H4 (cell line): ENCODE measurements at regions not wholly inside any gene's neighbourhood (a gene's known extent, or its start where the extent isn't known, plus 50 kb on each side); places are given as distances from the start of the nearest gene placed in this dataset.
A peak's percentile ranks its signal among the peaks of the same experiment; 100 is the strongest.

Experiments used
- DNase-seq: peaks from one replicate; pipeline ENCODE4 v3.0.0-alpha.2; 2015; ENCODE audit warnings: low spot score

DNA sequence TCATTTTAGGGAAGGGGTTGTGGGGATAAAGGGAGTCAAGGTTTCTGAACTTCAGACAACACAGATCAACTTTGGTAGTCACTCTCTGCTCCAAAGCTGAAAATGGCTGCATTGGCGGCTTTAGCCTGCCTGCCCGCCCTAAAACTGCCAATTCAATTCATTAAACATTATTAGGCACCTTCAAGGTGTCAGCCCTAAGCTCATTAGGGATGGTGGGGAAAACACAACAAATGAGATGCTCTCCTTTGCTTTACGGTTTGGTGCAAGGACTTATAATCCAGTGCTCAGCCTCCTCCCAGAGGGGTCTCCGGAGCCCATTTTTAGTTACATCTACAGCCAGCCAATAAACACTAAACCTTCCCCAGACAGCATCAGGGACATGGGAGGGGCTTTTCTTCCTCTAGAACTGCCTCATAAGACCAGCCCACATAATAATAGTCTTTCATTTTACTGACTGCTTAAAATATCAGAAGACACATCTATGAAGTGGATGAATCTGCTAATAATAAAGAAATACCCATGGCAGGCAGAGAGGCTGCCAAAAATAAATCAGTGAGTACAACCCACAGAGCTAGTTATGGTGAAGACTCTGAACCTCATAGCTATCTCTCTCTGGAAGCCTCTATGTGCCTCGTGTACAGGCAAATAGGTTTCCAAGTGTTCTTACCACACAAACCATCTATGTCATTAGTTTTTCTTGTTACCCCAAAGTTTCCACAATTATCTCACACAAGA lies 102.8 kb upstream of the NCAM1 start:
- no peak for DNase-seq

DNA sequence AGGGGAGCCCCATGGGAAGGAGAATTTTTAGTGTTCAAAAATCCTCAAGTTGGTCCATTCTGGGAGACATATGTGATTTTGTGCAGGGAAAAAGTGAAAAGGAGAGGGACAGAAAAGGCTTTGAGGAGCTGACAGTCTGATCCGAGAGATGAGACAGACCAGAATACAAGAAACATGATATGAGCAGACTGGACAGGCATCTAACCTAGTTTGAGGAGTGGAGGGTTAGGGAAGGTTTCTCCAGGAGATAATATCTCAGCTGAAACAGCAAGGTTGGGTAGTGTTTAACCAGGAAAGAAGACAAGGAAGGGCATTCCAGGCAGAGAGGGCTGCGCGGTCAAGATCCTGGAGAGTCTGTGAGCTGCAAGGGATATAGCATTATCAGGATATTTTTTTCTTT lies 101.4 kb upstream of the NCAM1 start:
- DNase-seq = no peak

DNA sequence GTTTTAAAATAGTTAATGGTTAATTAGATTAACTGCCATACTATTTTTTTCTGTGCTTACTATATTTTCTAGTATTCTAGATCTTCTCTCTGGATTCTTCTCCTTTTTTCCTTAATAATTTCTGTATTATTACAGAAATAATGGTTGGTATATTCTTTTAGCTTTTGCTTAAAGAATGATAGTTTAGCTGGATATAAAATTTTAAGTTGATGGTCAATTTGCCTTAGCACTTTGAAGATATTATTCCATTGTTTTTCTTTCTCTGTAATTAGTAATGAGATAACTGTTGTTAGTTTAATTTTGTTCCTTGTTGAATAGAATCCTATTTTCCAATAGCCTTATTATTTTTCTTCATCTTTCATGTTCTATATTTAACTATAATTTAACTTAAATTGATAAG lies 99.9 kb upstream of the NCAM1 start:
- no peak for DNase-seq

DNA sequence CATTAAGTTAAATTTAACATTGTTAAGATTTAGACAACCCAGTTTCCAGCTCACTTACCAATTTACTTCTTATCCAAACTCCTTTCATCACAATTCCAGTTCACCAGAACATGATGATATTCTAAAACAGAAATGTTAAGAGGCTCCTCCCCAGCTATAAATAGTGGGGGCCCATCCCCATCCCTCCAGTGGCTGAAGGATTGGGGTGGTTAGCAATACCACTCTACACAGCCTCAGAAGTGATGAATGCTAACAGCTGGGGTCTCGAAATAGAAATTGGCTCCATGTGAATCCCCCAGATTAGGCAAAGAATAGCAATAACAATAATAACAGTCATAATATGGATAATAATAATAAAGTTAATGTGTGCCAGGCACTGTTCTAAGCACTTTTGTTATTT lies 97.9 kb upstream of the NCAM1 start:
- no peak for DNase-seq

DNA sequence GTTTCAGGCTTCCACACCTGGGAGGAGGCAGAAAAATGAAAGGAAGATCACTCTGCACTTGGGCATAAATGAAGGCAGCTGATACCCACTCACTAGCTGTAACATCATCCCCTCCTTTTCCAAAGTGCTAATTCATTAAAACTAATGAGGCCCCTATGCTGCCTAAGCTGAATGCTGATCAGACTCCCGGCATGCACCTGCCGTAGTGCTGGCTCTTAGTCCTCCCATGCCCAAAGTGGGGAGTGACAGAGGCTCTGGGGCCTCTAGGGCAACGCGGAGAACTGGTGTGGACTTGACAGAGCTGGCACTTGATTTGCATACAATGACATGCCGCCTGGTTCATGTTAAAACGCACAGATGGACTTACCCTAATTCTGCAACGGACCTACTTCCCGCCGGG lies 96.5 kb upstream of the NCAM1 start:
- no peak for DNase-seq

DNA sequence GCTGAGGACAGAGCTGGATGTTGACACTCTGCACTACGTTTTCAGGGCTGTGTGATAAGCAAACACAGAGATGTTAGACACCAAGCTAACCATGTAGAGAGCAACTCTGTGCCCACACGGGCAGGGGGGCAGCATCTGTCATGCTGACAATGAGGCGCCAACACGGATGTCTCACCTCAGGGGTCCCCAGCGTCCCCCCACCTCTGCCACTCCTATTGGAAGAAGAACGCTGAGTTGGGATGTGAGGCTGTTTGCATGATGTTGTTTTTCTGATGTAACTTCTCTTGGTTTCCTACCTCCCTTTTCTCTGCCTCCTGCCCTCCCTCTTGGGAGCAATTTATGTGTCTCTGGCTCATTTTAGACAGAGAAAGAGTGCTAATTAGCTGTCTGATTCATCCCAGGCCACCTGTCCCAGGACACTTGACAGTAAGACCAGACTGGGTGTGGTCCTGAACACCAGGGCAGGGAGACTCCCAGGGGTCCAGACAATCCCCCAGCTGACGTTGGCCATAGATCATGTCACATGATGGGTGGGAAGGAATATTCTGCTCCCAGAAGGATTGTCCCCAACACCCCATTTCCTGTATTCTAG lies 89.2 kb upstream of the NCAM1 start:
- no peak for DNase-seq

DNA sequence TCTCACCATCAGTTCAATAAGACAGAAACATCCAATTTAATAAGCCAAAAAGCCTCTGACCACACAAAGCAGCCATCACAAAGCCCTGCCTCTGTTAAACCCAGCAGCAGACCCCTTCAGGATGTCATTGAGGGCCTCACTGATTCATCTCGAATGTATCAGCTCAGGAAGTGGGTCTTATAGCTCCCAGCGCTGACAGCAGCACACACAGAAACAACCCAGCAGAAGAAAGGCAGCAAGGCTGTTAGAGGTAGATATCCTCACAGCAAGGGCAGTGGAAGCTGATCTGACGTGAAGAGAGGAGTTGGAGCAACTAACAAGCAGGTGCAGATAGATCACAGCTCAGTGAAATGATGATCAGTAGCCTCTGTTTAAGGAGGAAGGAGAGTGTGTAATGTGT lies 86.2 kb upstream of the NCAM1 start:
- no peak for DNase-seq

DNA sequence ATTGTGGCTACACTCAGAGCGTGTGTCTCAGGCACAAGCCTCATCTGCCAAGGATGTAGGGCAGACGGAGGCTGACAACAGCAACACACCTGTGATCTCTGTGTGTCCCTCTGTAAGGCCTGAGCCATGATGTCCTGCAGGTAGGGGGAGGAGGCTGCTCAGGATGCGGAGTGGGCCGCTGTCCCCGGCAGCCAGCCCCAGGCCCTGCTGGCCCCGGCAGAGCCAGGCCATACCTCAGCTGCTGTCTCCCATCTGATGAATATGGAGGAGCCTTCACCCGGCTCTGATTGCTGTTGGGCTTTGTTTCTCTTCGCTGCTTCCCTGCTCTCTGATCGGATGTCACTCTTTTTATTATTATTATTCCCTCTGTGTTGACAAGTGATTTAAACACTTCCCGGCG lies 83.6 kb upstream of the NCAM1 start:
- DNase-seq = no peak

DNA sequence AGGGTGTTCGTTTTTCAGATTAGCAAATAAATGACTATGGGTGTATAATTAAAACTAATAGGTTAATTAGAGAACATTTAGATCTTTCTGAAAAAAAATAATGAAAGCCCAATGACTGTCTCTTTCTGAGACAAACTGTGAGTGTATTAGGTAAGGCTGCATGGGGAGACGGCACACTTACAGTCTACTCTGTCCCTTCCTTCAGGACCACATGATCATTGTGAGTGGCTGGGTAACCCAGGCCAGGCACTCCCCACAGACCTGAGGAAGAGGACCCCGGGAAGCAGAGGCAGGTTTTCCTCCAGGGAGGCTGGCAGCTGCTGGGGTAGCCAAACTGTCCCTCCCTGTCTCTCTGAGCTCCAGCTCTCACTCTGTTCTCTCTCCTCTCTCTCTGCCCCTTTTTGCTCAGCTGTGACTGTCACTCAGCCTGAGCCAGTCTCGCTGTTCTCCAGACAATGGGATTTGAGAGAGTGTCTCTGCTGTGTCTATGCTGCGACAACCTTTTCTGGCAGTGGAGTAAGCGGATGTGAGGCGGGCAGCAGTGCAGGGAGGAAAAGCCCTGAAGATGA lies 83.1 kb upstream of the NCAM1 start:
- no peak for DNase-seq

DNA sequence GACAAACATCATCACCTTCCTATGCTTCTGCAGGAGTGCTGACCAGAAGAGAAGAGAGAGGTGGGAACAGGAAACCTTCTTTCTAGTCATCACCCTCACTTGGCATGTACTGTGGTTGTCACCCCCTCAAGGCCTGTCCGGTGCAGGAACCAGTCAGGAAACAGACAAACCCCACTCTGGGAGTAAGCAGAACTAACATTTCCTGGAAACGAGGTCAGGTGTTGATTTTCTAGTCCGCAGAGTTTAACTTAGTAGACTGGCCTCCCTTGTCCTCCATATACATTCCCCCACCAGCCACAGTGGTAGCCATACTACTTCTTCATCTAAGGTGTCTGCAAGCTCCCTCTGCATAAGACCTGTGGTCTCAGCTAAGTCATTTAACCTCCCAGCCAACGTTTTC lies 80.7 kb upstream of the NCAM1 start:
- DNase-seq = no peak

DNA sequence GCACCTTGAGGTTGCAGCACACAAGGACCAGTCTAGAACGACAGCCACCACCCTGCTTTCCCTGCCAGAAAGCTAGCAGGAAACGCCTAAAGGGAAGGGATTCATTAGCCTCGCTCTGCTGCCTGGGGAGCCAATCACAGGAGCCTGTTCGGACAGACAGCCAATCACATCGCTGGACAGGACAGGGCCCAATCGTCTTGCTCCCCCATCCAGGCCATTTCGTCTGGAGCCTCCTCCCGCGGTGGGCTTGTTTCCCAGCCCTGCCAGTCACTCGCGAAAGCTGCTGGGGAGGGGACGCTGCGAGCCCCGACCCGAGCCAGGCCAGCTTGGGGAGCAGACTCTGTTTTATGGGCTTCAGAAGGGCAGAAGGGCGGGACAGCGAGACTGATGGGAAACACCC lies 79.8 kb upstream of the NCAM1 start:
- peak; percentile 85 for DNase-seq

DNA sequence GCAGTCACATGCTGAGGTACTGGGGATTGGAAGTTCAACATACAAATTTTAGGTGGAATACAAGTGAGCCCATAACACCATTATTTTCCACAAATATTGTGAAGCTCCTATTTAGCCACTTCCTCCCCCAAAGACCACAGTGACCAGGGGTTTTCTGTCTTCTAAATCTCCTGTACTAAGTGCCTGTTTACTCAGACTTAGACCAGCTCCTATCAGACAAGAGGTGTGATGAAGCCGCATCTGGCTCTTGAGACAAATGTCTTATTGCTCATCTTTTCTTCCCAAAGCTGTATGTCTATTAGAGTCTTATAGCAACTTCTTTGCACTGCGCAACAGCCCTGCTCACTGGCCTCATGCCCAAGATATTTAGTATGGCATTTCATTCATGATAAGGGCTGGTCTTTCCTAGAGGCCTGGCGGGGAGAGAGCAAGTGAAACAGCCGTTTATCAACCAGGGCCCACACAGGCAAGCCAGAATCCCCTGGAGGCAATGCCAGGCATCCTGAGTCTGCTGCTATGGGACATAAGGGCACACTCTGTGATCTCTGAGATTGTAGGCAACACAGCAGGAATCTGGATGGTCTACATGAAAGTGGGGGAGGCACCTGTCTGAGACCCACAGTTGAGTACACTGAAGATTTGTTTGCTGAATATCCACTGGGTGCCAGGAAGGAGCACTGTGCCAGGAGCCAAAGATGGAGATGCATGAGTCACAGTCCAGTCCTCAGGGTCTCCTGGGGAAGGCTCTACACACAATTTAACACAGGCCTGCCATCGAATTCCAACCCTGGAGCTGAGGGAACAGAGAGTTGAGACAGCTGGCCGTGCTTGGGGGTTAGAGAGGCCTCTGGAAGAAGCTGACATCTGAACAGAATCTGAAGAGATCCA lies 78.5 kb upstream of the NCAM1 start:
- DNase-seq = no peak

DNA sequence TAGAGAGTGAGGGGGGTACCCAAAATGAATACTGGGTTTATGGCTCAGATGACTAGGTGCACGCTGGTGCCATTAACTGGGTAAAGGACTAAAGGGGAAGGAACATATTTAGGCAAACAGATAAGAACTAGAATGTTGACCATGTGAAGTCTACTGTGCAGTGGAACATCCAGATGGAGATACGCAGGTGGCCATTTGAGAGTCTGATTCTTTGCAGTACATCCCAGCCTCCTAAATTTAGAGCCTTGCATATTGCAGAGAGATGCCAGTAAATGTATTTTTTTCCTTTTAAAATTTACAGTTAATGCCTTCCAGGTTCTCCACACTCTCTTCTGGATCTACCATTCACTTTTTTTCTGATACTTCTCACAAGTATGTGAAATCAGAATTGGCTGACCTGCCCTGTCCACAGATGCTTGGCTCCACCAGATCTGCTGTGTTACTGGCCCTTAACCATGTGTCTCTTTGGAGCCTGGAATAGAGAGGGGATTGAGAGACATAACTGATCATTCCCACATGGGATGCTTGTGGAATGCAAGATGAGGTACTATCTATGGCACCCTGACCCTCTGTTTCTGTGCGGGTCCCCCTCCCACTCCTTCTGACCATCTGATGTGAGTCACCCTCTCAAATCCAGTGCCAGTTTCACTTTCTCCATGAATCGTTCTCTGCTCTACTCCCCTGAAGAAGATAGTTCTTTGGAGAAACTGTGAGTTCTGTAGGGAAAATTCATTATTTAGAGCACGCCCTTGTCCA lies 77.0 kb upstream of the NCAM1 start:
- peak; percentile 20 for DNase-seq

DNA sequence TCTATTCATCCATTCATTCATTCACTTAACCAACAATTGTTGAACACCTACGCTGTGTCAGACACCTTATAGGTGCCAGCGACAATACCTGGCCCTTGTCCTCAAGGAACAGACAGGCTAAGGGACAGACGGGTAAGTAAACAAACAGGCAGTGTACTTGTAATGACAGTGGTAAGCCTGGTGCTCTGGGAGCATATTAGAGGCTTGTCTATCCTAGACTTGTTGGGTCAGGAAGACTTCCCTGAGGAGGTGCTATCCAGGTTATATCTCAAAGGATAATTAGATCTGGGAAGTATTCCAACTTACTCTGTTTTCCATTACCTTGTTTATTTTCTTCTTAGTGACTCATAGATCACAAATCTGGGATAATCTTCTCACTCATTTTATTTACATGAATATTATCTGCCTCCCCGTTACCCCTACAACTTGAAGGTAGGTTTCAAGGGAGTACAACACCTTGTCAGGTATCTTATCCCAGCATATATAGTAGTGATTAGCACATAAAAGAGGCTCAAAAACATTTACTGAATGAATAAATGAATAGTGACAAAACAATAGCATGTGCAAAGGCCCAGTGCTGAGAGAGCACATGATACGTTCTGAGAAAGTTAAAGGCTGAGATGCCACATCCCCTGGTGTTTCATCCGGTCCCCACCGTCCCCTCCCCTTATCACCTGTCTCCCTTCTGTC lies 75.3 kb upstream of the NCAM1 start:
- peak; percentile 54 for DNase-seq

DNA sequence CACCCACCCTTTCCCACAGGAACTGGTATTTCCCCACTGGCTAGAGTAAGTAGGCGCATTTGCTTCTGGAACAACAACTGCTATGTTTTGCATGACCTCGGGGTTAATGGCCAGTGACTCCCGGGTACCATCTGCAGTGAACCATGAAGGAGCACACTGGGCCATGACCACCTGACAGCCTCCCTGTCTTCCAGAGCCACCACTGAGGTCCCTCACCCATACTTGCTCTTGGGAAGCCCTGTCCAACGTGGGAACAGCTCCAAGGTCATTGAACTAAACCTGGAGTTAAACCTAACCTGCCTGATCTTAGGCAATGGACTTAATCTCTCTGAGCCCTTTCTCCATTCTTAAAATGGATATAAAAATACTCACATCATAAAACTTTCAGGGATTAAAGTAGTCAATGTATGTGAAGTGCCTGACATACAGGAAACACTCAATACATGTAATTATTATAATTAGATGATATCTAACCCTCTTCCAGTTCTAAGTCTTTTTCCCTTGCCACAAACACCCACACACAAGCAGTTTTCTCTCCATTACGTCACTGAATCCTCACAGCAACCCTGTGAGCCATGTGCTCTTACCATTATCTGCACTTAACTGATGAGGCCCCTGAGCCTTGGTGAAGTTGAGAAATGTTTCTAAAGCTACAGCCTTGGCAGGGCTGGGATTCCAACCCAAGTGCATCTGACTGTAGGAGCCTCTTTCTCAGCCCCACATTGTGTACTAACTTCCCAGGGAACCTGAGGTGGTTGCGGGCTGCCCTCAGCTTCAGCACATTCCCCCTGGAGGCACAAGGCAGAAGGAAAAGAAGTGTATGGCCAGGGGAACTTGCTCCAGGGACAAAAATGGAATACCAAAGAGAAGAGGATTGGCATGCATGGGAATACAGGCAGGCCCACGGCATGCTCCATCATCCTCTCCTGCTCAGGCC lies 74.5 kb upstream of the NCAM1 start:
- peak; percentile 70 for DNase-seq

DNA sequence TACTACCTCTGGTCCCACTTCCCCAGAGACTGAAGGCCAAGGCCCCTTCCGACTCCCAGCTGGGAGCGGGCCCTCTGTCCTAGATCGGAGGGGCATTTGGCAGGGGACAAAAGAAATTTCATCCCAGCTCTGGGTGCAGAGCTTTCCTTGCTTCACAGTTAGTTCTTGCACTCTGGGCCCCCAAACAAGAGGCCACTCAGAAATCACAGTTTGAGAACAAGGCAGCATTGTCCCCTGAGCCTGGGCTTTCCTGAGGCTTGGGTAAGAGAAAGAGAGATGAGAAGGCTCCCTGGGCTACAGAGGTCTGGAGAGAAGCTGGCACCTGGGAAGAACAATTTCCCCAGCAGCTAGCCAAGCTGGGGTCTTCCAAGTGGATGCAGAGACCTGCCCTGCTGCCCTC lies 71.8 kb upstream of the NCAM1 start:
- no peak for DNase-seq

DNA sequence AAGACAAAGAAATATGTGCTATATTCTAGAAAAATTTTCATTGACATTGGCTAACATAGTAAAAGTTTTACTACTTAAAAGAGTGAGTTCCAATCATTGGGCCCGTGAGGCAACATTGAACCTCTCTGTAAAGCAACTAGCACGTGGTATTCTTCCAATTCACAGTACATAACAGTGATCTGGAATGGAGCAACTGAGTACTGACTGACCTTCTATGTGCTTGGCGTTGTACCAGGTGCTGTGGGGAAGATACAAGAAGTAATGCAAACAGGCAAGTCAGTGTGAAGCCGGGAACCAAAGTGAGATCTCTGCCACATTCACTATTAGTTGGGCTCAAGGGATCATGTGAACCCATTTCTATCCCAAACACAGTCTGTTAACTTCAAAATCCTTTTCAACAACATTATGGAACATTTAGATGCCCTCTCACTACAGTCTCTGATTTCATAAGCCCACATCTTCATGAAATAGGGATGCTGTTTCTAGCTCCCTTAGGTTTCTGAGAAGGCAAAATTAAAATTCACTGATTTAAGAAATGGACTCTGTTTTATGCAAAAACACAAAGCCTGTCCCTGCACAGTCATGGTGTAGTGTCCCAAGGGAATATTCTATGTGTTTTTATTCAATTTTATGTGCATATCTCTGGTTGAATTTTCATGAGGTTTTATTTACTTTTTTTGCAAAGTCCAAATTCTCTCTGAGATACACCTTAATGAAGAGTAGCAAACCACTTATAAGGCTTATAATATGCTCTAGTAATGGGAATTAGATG lies 61.8 kb upstream of the NCAM1 start:
- DNase-seq = no peak

DNA sequence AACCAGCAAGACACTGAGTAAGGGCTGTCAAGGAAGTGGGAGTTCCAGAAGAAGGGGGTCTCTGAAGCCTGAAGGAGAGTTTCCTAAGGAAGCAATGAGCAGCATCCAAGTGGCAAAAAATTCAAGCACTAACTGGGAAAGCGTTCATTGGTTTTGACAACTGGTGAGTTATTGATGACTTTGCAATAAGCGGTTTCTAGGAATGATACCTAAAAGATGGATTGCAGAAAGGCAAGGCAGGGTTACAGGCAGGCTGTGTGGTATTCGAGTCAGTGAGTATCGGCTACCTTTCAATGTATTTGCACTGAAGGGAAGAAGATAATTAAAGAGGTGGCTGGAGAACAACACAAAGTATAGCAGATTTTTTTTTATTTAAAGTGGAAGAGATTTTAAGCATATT lies 59.3 kb upstream of the NCAM1 start:
- no peak for DNase-seq

DNA sequence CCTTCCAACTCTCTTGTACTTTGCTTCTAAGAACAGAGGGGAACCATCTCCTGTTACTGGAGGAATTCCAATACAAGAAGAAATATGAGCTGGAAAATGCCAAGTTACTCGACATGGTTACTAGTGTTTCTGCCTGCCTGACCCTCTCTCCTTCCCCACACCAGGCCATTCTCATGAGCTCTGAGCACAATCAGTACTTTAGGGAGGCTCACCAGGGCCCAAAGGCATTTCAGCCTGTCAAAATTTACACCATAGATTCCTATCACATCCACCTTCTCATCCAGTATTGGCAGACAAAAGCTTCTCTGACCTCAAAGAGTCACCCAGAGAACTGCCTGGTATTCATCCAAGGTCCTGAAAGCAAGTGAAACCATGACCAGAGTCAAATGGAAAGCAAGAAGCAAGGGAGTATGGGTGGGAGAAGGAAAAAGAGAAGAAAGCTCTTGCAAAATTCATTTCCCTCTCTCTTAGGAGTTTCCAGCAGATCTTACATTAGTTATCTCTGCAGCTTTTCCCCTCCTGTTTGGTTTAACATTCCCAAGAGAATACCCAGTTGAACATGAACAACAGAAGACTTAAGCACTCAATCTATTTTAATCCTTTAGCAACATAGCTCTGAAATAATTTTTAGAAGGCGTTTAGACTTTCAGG lies 58.7 kb upstream of the NCAM1 start:
- no peak for DNase-seq
